ENCODE measurements at regions not wholly inside any gene's neighbourhood (a gene's known extent, or its start where the extent isn't known, plus 50 kb on each side); places are given as distances from the start of the nearest gene placed in this dataset.

DNA sequence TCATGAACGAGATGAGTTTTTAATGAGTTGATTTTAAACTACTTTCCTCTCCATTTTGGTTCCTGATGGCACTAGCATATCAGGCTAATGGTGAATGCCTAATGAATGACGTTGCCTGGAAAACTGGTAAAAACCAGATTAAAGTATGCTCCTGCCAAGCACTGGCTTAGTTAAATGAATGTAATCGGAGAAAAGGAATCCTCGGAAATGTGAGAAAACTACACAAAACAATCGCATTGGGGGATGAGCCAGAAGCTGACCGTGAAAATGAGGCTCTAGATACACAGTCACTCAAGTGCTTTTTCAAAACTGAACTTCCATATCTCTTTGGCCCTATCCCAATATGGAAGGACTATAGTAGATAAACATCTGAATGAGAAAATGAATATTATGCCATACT is 153.8 kb upstream of the COL1A2 start:
- DNase-seq, result no peak

DNA sequence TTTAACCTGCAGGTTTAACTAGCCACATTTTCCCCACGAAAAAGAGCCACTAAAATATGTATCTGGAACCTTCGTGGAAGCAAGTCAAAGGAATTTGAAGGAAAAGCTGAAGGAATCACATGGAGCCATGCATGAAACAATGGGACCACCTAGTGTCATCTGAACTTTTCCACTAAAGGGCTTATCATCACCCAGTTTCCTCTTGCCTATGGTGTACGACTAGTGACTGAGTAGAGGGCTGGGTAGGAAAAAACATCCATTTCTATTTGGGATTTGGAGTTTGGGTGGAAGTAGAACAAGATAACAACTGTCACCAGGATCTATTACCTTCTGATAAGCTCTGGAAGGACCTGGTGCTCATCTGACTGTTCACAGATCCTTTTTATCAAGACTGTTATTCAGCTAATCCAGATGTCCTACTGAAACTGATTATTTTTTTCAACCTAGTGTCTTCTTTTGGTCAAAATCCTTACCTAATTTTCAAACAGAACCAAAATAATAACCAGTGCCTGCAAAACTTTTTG is 153.2 kb upstream of the COL1A2 start:
- DNase-seq, result no peak

DNA sequence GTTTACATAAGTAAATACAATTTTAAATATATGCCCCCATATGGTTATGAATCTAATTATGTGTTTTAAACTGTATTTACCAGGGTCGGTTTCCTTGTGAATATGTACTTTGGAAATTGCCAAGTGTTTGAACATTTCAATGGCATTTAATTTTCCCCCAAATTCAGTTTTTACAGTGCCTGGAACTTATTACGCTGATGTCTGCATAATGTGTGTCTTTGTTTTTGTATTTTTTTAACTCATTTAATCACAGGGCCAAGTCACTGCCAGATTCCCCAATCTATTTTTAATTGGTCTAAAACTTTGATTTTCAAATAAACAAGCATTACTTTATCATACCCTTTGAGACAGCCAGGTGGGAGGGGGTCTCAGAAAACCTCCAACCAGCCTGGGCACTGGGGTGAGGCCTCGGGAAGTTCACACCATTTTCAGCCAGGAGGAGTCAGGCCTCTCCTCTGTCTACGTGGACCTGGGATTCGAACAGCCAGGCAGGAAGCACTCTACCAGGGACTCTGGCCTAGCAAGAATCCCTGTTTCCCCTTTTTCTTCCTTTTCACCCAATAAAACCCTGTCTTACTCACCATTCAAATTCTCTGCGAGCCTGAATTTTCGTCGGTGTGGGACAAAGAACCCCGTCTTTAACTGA is 151.5 kb upstream of the COL1A2 start:
- DNase-seq, result no peak

DNA sequence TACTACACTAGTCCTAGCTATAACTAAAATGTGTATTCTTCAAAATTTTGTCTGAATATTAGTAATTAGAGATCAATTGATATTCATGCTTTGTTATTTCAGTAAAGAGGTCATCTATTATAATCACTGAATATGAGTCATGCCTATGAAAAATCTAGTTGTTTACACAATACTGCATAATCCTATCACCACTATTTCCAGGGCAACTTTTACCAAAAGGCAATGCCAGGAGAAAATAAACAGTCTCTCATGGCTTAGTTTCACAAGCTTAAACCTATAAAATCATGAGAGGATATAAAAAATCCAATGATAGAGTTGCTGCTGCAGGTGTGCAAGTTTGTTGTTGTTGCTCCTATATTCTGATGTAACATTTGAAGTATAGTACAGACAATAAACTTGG is 149.9 kb upstream of the COL1A2 start:
- no peak for DNase-seq

DNA sequence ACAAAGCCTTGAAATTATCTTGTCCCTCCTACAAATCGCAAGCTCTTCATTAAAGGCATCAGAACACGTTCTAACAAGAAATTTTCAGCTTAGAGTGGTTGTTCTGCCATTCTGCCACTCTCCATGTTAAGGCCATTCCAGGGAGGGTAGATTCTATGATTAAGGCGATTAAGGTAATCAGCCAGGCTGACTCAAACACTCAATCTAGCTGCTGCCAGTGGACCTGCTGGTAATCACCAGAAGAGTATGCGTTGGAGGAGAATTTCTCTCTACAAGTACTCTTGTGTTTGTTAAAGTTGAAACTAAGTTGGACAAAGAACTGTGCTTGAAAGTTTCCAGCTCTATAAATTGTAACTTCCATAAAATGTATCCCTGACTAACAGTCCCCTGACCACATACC is 149.2 kb upstream of the COL1A2 start:
- DNase-seq, result no peak

DNA sequence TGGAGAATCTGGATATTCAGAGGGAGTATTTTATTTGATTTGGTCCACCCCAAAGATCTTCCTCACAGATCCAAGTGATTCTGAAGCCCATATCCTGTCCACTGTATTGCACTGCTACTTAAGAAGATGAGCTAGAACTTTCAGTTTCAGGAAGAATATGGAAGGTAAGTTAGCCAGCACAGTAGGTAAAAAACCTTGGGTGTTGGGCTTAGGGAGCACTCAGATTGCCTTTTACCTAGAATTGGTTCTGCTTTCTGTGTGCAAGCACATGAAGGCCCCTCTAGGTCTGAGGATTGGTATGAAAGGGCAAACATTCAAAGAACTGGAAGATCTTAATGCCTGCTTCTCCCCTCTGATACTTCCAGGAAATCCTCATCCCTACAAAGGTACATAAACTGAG is 146.7 kb upstream of the COL1A2 start:
- no peak for DNase-seq

DNA sequence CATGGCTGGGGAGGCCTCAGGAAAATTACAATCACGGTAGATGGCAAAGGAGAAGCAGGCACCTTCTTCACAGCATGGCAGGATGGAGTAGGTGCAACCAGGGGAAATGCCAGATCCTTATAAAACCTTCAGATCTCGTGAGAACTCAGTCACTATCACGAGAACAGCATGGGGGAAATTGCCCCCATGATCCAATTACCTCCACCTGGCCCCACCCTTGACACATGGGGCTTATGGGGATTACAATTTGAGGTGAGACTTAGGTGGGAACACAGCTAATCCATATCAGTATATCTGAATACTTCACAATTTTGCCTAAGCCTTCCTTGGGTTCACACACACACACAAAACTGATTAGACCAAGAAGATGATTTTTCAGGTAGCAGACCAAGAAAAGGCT is 145.1 kb upstream of the COL1A2 start:
- DNase-seq, result no peak

DNA sequence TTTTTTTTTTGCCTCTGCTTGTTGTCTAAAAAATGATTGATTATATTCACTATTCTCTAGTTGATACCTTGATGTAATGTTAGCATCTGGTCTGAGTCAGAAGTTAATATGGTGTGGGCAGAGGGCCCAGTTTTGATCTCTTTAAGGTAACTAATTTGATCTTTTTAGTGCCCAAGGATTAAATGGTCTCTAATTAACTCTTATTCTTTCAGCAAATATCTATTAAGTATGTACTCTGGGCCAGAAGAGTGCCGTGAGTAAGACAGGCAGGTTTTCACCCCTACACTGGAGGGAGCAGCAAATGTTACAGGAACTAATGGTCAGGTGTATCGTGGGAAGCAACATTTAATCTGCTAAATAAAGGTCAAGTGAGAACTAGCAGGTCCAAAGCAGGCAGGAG is 144.6 kb upstream of the COL1A2 start:
- DNase-seq, result no peak

DNA sequence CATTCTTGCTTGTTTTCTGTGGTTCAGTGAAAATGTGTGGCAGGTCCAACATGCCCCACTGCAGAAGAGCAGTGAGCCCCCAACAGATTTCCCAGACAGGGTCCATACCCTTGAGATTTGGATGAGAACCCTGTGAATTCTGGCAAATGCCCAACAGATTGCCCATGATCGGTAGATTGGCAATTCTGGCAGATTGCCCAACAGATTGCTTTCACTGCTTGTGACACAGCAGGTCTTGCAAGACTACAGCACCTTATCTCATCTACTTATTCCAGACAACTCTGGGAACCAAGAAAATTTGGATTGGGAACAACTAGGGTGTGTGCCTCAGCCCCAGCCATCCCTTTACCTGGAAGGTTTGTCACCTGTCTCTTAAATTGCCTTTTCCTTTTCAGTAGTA is 143.7 kb upstream of the COL1A2 start:
- DNase-seq, result no peak

DNA sequence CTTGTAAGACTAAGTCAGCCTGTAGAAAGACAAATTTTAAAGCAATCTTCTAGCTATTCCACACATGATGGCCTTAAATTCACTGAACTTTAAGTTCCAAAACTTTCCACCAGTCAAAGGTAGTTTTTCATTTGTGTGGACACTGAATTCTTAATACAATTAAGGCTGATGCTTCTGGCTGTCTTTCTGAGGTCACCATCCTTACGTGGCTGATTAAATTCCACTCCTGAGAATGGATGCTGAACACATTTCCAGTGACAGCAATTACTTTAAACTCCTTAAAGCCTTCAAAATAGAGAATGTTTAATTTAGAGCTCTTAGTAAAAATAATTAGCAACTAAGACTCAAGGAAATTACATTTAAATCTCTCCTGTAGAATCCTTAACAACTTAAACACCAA is 142.6 kb upstream of the COL1A2 start:
- DNase-seq, result no peak

DNA sequence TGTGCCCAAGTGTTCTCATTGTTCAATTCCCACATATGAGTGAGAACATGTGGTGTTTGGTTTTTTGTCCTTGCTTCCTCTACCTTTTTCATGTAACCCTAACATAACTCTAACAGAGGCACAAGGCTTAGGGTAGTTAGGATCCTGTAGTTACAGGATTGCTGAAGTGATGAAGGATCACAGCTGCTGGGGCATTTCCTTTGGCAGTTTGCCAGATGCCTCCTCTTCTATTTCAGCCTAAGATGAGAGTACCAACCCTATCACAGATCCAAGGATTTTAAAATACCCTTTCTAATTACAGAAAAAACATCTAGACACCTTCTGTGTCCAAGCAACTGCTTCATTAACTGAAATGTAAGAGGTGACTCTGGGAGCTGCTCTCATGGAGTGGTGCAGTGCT is 141.7 kb upstream of the COL1A2 start:
- no peak for DNase-seq

DNA sequence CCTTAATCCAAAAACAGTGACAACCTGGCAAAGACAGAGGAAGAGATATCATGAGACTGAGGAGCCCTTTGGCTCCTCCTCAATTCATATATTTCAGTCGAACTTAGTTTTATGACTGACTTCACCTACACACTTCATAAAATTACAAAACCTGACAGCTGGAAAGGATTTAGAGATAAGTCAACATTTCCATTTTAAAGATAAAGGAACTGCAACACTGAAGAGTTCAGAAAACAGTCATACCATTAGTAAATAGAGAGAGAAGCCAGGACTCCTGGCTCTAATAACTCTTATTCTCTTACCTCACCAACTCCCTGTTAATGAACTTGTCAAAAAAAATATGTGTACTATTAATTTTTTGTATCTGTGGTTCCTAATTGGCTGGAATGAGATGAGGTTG is 141.0 kb upstream of the COL1A2 start:
- DNase-seq, result no peak

DNA sequence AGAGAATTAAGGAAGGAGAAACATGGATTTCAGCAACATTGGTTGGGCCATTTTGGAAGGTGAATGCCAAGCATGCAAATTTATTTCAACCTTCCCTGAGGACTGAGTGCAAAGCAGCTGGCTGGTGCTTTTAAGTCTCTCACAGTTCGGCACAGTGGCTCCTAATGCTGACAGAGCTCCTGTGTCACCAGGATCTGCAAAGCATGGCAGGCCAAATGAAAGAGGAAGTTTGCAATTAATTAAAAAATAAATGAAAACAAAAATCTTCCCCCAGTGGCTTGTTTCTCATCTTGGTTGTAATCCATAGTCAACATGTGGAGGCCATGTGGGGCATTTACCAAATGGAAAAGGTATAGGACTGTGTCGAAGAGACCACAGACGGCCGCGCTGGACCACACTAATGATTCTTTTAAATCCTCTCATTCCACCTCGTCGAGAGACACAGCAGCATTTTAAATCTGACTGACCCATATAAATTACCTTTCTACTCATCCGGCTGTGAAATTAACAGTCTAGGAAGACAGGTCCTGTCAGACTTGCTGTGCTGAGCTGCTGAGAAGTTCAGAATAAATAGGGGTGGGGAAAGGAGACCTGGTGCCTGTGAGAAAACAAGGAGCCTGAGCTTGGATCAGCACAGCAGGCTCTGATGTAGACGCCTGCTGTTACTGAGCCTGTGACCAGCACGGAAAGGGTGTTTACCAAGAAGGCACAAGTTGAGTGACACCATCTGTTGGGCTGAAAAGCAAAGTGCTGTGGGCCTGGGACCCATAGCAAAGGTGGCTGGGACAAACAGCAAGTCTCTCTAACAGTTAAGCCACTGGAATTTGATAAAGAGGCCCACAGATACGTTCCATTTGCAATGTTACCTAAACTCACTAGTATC is 136.0 kb upstream of the COL1A2 start:
- no peak for DNase-seq

DNA sequence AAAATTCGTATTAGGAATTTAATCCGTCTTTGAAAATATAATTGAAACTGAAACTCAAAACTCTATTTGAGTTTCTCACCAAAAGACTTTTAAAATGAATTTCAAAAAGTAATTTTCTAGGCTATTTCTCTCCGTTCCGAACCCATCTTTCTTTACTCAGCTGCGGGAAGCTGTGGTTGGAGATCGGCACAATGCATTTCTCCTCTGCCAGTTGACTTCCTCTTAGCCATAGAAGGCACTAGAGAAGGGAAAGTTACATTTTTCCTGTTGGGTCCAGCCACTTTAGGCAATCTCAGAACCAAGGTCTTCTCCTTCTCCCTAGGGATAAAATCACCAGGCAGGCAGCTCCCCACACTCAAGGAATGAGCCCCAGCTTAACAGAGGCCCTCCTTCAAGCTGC is 133.6 kb upstream of the COL1A2 start:
- no peak for DNase-seq

DNA sequence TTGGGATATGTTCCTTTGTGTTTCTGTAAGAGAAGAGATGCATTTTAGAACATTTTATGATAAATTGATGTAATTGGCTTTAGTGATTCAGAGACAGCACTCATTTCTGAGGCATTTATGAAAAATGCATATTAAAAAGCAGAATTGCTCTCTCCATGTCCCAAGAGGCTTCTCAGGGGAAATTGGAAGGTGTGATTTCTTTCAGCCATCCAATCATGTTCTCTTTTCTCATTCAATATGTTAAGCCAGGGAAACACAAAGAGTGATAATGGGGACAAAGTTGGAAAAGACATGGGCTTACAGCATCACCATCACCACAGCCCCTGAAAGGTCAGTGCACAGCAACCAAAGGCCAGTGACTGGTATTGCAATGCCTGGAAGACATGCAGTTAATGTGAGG is 129.9 kb upstream of the COL1A2 start:
- DNase-seq, result no peak

DNA sequence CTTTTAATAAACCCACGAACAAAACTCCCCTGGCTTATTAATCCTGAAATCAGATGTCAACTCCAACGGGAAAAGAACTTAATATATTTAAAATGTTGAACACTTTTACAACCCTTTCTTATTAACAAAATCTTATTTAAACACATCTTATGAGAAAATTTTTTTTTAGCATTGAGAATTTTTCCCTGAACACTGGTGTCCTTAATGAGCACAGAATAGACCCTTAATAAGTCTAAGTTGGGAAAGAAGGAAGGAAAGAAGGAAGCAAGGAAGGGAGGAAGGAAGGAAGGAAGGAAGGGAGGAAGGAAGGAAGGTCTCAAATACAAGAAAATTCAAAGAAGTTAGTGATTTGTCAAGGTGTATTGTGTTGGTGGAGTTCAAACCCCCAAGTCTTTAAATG is 129.2 kb upstream of the COL1A2 start:
- DNase-seq, result no peak

DNA sequence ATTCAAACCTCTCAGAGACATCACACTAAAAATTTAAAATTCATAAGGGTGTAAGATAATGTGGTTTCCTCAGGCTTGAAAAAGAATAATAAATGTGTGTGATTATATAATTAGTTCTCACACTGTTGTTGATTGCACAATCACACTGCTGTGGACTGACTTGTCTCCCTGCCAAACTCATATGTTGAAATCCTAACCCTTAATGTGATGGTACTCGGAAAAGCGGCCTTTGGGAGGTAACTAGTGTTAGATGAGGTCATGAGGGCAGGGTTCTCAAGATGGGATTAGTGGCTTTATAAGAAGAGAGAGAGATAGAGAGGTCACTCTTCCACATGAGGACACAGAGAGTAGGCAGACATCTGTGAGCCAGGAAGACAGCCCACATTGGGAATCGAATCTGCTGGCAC is 128.5 kb upstream of the COL1A2 start:
- no peak for DNase-seq

DNA sequence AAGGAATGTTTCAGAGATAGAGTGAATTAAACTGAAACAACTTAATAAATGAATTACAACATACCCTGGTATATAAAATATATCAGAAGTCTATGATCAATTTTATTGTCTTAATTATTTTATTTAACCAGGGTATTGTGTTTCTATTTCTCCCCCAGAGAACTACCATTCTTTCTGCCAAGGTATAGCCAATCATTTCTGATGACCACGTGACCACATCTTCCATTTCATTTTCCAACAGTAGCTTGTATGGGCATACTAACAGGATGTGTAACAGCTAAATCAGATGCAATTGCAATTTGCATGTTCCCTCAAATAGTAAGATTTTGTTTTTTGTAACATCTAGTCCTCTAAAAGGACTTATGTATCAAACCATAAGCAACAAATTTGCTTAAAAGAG is 123.9 kb upstream of the COL1A2 start:
- no peak for DNase-seq

DNA sequence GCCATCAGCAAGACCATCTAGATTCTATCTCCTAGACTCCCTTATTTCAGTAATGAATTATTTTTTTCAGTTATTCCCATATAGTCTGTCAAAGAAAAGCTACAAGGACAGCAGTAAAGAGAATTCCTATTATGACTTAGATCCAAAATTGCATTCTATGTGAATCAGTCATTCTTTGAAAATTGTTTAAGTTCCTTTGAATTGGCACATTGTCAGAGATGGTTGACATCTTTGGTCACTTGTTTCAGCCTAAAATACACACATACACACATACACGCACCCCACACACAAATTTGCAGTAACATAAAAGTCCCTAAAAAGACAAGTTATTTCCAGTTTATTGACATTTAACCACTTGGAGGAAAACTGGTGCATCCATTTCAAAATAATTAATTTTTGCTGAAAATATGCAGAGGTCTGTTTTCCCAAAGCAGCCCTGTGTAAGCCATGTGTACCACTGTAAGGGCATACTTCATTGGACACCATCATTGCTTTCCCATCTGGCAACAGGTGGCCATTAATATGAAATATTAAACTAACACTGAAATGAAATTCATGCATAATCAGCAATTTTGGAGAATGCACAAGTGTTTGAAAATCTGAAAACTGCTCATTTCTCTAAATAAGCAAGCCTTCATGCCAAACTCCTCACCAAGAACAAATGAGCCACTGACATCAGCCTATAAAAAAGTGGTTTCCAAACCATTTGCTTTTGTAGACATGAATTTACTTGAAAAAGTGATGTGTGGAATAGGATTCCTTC is 121.7 kb upstream of the COL1A2 start:
- no peak for DNase-seq

DNA sequence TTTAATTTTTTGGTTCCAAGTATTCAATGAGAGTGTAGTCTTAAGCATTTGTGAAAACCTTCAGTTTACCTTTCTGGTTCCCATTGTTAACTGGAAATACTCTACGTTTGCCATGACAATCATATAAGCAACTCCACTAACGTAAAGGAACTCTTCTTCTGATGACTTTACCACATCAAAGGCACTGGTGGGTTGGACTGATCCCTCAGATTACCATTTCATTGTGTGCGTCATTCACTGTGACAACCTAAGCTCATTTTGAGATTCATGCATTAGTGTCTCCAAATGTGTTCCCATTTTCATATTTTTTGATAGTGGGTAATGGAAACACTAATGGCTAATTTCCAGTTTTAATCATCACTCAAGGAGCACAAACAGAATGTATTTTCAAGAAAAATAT is 119.9 kb upstream of the COL1A2 start:
- no peak for DNase-seq

DNA sequence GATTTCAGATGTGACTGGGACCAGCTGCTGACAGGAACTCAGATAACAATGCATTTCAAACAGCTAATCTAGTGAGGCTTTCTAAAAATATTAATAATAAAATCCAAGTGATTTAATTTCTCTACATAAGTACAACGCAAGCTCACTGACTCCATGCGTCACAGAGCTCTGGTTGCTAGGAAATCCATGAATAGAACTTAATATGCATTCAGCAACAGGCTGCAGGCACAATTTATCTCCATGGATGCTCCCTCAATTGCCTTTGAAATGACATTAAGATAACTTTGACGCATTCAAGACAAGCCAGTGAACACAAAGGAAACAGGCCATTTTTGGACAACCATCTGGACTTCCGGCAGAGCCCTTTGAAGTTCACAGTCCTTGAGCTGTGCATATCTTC is 118.7 kb upstream of the COL1A2 start:
- DNase-seq, result no peak

DNA sequence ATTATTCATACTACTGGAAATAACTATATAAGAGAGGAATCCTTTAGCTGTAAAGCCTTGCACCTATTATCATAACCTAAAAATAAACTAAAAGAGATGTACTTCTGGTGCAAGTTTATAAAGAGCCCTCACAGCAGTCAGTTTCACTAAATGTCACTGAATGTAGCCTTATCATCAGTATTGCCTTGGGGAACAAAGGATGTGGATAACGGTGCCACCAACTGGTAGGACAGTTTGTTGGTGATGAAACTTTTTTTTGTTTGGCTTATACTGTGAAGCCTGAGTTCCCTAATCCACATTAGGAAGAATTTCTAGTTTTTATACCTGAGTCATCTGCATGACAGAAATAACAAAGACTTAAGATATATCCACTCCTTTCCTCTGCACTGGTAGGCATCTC is 117.9 kb upstream of the COL1A2 start:
- no peak for DNase-seq

DNA sequence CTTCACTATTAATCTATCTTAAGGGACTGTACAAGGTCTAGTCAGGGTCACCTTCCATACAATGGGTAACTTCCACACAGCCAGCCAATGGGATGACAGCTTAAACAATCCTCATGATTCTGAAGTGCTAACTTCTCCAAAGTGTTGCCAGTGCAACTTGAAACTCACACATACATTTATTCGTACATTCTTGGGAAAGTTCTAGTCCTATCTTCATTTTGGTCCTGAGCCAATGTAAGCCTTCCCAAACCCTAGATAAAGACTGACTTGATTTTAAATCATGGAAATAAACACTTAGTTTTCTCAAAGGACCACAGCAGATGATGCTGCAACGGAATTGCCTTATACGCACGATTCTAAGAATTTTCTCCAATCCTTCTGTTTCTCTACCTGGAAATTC is 117.5 kb upstream of the COL1A2 start:
- DNase-seq, result no peak

DNA sequence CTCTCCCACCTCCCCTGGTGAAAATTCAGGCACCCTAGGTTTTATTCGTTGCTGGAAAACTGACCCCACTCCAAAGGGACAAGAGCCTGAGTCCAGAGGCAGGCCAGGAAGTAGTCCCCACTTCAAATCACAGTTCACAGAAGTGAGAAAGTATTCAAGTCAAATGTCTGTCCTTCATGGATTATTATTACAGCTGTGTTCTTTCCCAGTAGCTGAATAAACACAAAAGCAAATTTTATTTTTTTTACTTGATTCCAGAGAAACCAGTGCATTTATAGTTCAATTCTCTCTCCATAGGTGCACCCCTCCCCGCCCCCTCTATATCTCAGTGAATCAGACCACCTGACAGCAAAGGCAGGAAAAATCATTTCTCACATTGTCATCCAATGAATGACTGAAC is 113.8 kb upstream of the COL1A2 start:
- DNase-seq, result no peak

Data from NCI-H187 (cell line).